HEK293 (cell line): ENCODE measurements at regions not wholly inside any gene's neighbourhood (a gene's known extent, or its start where the extent isn't known, plus 50 kb on each side); places are given as distances from the start of the nearest gene placed in this dataset.

Source experiments
- CTCF ChIA-PET: fragments of 350-600 bp; formaldehyde crosslinking; extraction: SDS; loops from one replicate; lab custom pipeline; 2021; ENCODE audit warnings: antibody characterized with exemption; lab: Yijun Ruan, JAX
- POLR2A ChIA-PET: fragments of 300-600 bp; formaldehyde crosslinking; extraction: SDS; loops from one replicate; lab custom pipeline; 2020; ENCODE audit warnings: antibody characterized with exemption, inconsistent platforms; lab: Yijun Ruan, JAX
- H3K27ac ChIP-seq: fragments of 200-500 bp; sonication (Bioruptor generic); 2 replicates; pipeline ENCODE4 v1.5.1; 2014; ENCODE audit warnings: low read depth, low read length, control low read depth, inconsistent platforms; ENCODE audit errors: extremely low read depth
- H3K36me3 ChIP-seq, 2 experiments: fragments of 200-500 bp in 1 of 2; sonication (Bioruptor generic) in 1 of 2; 1 replicate in 1 of 2; 2 replicates in 1 of 2; pipeline ENCODE4 v1.5.1; 2014 to 2017; ENCODE audit warnings: inconsistent platforms in 2 of 2, low read length in 2 of 2; ENCODE audit not compliant: control insufficient read depth in 2 of 2, insufficient read depth in 1 of 2
- H3K4me1 ChIP-seq: fragments of 200-500 bp; sonication (Bioruptor generic); 2 replicates; pipeline ENCODE4 v1.5.1; 2014; ENCODE audit warnings: mild to moderate bottlenecking, low read length, inconsistent platforms; ENCODE audit not compliant: control insufficient read depth, insufficient read depth
- H3K4me3 ChIP-seq: 2 replicates; pipeline ENCODE4 v1.5.1; 2011; ENCODE audit warnings: low read depth, mild to moderate bottlenecking, control low read depth, low read length, moderate library complexity
- H3K9me3 ChIP-seq: fragments of 200-500 bp; sonication (Bioruptor generic); 2 replicates; pipeline ENCODE4 v1.5.1; 2014; ENCODE audit warnings: low read depth, low read length, inconsistent platforms; ENCODE audit not compliant: control insufficient read depth, insufficient read depth
- HIC1 ChIP-seq: fragments of 450-650 bp; formaldehyde crosslinking; IDR thresholded peaks from 2 replicates; pipeline ENCODE4 v1.5.1; 2016; ENCODE audit warnings: missing biosample characterization, missing genetic modification characterization
- HOXC10 ChIP-seq: sonication (generic); formaldehyde crosslinking; IDR thresholded peaks from 2 replicates; pipeline ENCODE4 v1.8.1; 2023; ENCODE audit warnings: mild to moderate bottlenecking, missing genetic modification reagents
- PRDM1 ChIP-seq: fragments of 450-650 bp; formaldehyde crosslinking; IDR thresholded peaks from 2 replicates; pipeline ENCODE4; 2016; ENCODE audit warnings: missing biosample characterization, missing genetic modification characterization
- PRDM6 ChIP-seq: fragments of 450-650 bp; formaldehyde crosslinking; IDR thresholded peaks from 2 replicates; pipeline ENCODE4 v1.5.1; 2017; ENCODE audit warnings: missing biosample characterization, missing genetic modification characterization
- SP7 ChIP-seq: fragments of 450-650 bp; formaldehyde crosslinking; IDR thresholded peaks from 2 replicates; pipeline ENCODE4 v1.5.1; 2016; ENCODE audit warnings: missing biosample characterization, missing genetic modification characterization
- ZBTB20 ChIP-seq: fragments of 450-650 bp; formaldehyde crosslinking; IDR thresholded peaks from 2 replicates; pipeline ENCODE4 v1.5.1; 2016; ENCODE audit warnings: missing biosample characterization, missing genetic modification characterization
- ZNF155 ChIP-seq: fragments of 450-650 bp; formaldehyde crosslinking; IDR thresholded peaks from 2 replicates; pipeline ENCODE4 v1.5.1; 2016; ENCODE audit warnings: missing biosample characterization, missing genetic modification characterization
- ZNF211 ChIP-seq: fragments of 450-650 bp; formaldehyde crosslinking; IDR thresholded peaks from 2 replicates; pipeline ENCODE4 v1.5.1; 2016; ENCODE audit warnings: low read depth, missing biosample characterization, missing genetic modification characterization
- ZNF521 ChIP-seq: fragments of 450-650 bp; formaldehyde crosslinking; IDR thresholded peaks from 2 replicates; pipeline ENCODE4 v1.5.1; 2017; ENCODE audit warnings: missing biosample characterization, mild to moderate bottlenecking, missing genetic modification characterization
- ZNF529 ChIP-seq: fragments of 450-650 bp; formaldehyde crosslinking; IDR thresholded peaks from 2 replicates; pipeline ENCODE4 v1.5.1; 2017; ENCODE audit warnings: missing genetic modification characterization, missing biosample characterization; ENCODE audit not compliant: insufficient replicate concordance
- ZNF530 ChIP-seq: fragments of 450-650 bp; formaldehyde crosslinking; IDR thresholded peaks from 2 replicates; pipeline ENCODE4 v1.5.1; 2016; ENCODE audit warnings: low read depth, missing biosample characterization, missing genetic modification characterization
- ZNF624 ChIP-seq: fragments of 450-650 bp; formaldehyde crosslinking; IDR thresholded peaks from 2 replicates; pipeline ENCODE4 v1.5.1; 2017; ENCODE audit warnings: missing biosample characterization, missing genetic modification characterization
- ZNF629 ChIP-seq: fragments of 450-650 bp; formaldehyde crosslinking; IDR thresholded peaks from 2 replicates; pipeline ENCODE4 v1.5.1; 2017; ENCODE audit warnings: missing biosample characterization, missing genetic modification characterization
- TF ChIP-seq, protein P1 (sequence below): fragments of 450-650 bp; formaldehyde crosslinking; IDR thresholded peaks from 2 replicates; pipeline ENCODE4 v1.5.1; 2016; ENCODE audit warnings: missing biosample characterization, missing genetic modification characterization
- TF ChIP-seq, protein P2 (sequence below): fragments of 450-650 bp; formaldehyde crosslinking; IDR thresholded peaks from 2 replicates; pipeline ENCODE4 v1.5.1; 2017; ENCODE audit warnings: missing biosample characterization, missing genetic modification characterization
- TF ChIP-seq, protein P3 (sequence below): fragments of 450-650 bp; formaldehyde crosslinking; IDR thresholded peaks from 2 replicates; pipeline ENCODE4 v1.5.1; 2016; ENCODE audit warnings: missing biosample characterization, missing genetic modification characterization

- H3K27ac ChIP-seq, result no peak overlapping the region
- H3K9me3 ChIP-seq, result no peaks in the 10 kb centered on the region
- POLR2A ChIA-PET, result no interaction called here
- TF ChIP-seq ZNF211, result no peak
- peaks cover 4% of the 10 kb centered on the region; the same call in 1 of the 2 replicates for H3K4me1 ChIP-seq
- H3K36me3 ChIP-seq, result no peaks in the 10 kb centered on the region
- no peak overlapping the region for H3K4me3 ChIP-seq
- CTCF ChIA-PET, result interaction anchor here (0.6 to 1.2 kb wide), 3 partner anchors 149 to 679 kb away, joined by 3 read pairs; no protein-coding TSS in a partner anchor
These were observed 366.6 kb upstream of the RPS23 start for GRCh38 chr5:82644766-82645165.

GRCh38 chr5:82644229-82644628 is 366.1 kb upstream of the RPS23 start:
- peaks cover 10% of the 10 kb centered on the region; the same call in 1 of the 2 replicates for H3K4me1 ChIP-seq
- TF ChIP-seq SP7 (tag by site-specific recombination) (no peak), HIC1 (tag by site-specific recombination) (no peak), ZNF629 (tag by site-specific recombination) (no peak), ZNF530 (tag by site-specific recombination) (no peak)
- TF ChIP-seq, protein P1, sequence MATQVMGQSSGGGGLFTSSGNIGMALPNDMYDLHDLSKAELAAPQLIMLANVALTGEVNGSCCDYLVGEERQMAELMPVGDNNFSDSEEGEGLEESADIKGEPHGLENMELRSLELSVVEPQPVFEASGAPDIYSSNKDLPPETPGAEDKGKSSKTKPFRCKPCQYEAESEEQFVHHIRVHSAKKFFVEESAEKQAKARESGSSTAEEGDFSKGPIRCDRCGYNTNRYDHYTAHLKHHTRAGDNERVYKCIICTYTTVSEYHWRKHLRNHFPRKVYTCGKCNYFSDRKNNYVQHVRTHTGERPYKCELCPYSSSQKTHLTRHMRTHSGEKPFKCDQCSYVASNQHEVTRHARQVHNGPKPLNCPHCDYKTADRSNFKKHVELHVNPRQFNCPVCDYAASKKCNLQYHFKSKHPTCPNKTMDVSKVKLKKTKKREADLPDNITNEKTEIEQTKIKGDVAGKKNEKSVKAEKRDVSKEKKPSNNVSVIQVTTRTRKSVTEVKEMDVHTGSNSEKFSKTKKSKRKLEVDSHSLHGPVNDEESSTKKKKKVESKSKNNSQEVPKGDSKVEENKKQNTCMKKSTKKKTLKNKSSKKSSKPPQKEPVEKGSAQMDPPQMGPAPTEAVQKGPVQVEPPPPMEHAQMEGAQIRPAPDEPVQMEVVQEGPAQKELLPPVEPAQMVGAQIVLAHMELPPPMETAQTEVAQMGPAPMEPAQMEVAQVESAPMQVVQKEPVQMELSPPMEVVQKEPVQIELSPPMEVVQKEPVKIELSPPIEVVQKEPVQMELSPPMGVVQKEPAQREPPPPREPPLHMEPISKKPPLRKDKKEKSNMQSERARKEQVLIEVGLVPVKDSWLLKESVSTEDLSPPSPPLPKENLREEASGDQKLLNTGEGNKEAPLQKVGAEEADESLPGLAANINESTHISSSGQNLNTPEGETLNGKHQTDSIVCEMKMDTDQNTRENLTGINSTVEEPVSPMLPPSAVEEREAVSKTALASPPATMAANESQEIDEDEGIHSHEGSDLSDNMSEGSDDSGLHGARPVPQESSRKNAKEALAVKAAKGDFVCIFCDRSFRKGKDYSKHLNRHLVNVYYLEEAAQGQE (tag by site-specific recombination), result no peak
- TF ChIP-seq, protein P2, sequence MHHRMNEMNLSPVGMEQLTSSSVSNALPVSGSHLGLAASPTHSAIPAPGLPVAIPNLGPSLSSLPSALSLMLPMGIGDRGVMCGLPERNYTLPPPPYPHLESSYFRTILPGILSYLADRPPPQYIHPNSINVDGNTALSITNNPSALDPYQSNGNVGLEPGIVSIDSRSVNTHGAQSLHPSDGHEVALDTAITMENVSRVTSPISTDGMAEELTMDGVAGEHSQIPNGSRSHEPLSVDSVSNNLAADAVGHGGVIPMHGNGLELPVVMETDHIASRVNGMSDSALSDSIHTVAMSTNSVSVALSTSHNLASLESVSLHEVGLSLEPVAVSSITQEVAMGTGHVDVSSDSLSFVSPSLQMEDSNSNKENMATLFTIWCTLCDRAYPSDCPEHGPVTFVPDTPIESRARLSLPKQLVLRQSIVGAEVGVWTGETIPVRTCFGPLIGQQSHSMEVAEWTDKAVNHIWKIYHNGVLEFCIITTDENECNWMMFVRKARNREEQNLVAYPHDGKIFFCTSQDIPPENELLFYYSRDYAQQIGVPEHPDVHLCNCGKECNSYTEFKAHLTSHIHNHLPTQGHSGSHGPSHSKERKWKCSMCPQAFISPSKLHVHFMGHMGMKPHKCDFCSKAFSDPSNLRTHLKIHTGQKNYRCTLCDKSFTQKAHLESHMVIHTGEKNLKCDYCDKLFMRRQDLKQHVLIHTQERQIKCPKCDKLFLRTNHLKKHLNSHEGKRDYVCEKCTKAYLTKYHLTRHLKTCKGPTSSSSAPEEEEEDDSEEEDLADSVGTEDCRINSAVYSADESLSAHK (tag by site-specific recombination), result no peak
- POLR2A ChIA-PET, result interaction anchor here (0.7 kb wide), 1 partner anchor 127 kb away, joined by 3 read pairs; no protein-coding TSS in a partner anchor
- no peak overlapping the region for H3K27ac ChIP-seq
- no peaks in the 10 kb centered on the region for H3K9me3 ChIP-seq
- CTCF ChIA-PET, result interaction anchor here (0.6 to 1.2 kb wide), 2 partner anchors 331 to 680 kb away, joined by 3 read pairs; no protein-coding TSS in a partner anchor
- no peak overlapping the region for H3K4me3 ChIP-seq
- no peaks in the 10 kb centered on the region for H3K36me3 ChIP-seq

GRCh38 chr5:82642313-82642712 is 364.2 kb upstream of the RPS23 start:
- CTCF ChIA-PET, result interaction anchor here (0.7 to 1.6 kb wide), 13 partner anchors 17 to 921 kb away, joined by 3 to 6 read pairs (median 4); partner anchors contain the start of genes TMEM167A and XRCC4
- Histone ChIP-seq H3K9me3 (no peaks in the 10 kb centered on the region), H3K4me1 (peaks cover 13% of the 10 kb centered on the region; the same call in 1 of the 2 replicates), H3K4me3 (no peak overlapping the region), H3K27ac (no peak overlapping the region), H3K36me3 (no peaks in the 10 kb centered on the region)
- TF ChIP-seq ZNF521 (tag by site-specific recombination), result no peak
- TF ChIP-seq, protein P3, sequence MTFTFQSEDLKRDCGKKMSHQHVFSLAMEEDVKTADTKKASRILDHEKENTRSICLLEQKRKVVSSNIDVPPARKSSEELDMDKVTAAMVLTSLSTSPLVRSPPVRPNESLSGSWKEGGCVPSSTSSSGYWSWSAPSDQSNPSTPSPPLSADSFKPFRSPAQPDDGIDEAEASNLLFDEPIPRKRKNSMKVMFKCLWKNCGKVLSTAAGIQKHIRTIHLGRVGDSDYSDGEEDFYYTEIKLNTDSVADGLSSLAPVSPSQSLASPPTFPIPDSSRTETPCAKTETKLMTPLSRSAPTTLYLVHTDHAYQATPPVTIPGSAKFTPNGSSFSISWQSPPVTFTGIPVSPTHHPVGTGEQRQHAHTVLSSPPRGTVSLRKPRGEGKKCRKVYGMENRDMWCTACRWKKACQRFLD, result no peak
- TF ChIP-seq ZBTB20 (tag by site-specific recombination), result no peak
- no peak for TF ChIP-seq ZNF529 (tag by site-specific recombination)
- TF ChIP-seq PRDM6 (tag by site-specific recombination), result no peak
- no peak for TF ChIP-seq PRDM1 (tag by site-specific recombination)
- no peak for TF ChIP-seq ZNF155 (tag by site-specific recombination)
- no peak for TF ChIP-seq ZNF624 (tag by site-specific recombination)
- TF ChIP-seq ZNF530 (tag by site-specific recombination), result no peak
- TF ChIP-seq HOXC10 (CRISPR knock-in tag), result no peak
- TF ChIP-seq HIC1 (tag by site-specific recombination), result no peak
- POLR2A ChIA-PET, result interaction anchor here (1.1 kb wide), 1 partner anchor 831 kb away, joined by 3 read pairs; no protein-coding TSS in a partner anchor
